ENCODE measurements at regions not wholly inside any gene's neighbourhood (a gene's known extent, or its start where the extent isn't known, plus 50 kb on each side); places are given as distances from the start of the nearest gene placed in this dataset.
"Not testable (repeated sequence)": the region's sequence is repeated elsewhere in the genome, so short reads cannot be mapped to it uniquely, and the experiment has no call there.

DNA sequence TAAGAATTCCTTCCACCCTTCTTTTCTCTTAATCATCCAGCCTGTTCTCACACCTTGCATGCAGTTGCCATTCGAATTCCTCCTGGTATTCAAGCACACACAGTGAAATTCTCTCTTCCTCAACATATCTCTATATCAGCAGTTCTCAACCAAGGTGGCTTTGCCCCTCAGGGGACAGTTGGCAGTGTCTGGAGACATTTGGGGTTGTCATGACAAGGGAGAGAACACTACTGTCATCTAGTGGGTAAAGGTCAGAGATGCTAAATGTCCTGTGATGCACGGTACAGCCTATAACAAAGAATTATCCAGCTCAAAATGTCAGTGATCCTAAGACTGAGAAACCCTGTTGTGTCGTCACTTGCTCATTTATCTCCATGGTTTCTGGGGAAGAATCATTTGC lies 94.8 kb upstream of the CPHXL start:
- Histone ChIP-seq H3K9ac (ENCODE audit: low read length) (no peak overlapping the region), H3K4me1 (ENCODE audit: control insufficient read depth, low read depth, low read length) (peaks cover 5% of the 10 kb centered on the region), H3K4ac (ENCODE audit: low read depth, low read length) (no peak overlapping the region), H2BK15ac (replicated peaks; ENCODE audit: low read depth) (no peak overlapping the region), H3K23ac (ENCODE audit: low read length) (no peak overlapping the region), H3K56ac (ENCODE audit: low read length) (no peak overlapping the region), H3K27me3 (ENCODE audit: insufficient read depth, low read length, poor library complexity) (no peaks in the 10 kb centered on the region), H3K4me3 (ENCODE audit: low read length) (no peak overlapping the region), H3K18ac (ENCODE audit: low read length) (no peak overlapping the region), H3K79me2 (ENCODE audit: control insufficient read depth, insufficient read depth, low read length) (no peaks in the 10 kb centered on the region), H4K8ac (ENCODE audit: low read depth, low read length) (no peak overlapping the region), H2BK120ac (ENCODE audit: low read depth, low read length) (no peak overlapping the region), H3K4me2 (ENCODE audit: low read length) (no peak overlapping the region), H3K27ac (ENCODE audit: low read depth, low read length) (no peak overlapping the region), H2BK5ac (ENCODE audit: low read length) (no peak overlapping the region), H3K36me3 (ENCODE audit: control insufficient read depth, insufficient read depth, low read length) (no peaks in the 10 kb centered on the region), H4K5ac (ENCODE audit: low read length) (no peak overlapping the region), H3K79me1 (ENCODE audit: low read length) (no peaks in the 10 kb centered on the region), H2AK5ac (ENCODE audit: low read length) (no peak overlapping the region)
- DNase-seq: peak; percentile 70
- no CpG with 5 or more reads among the region's 3 CpGs for WGBS (ENCODE audit: extremely low coverage, insufficient coverage, low lambda C conversion rate)

DNA sequence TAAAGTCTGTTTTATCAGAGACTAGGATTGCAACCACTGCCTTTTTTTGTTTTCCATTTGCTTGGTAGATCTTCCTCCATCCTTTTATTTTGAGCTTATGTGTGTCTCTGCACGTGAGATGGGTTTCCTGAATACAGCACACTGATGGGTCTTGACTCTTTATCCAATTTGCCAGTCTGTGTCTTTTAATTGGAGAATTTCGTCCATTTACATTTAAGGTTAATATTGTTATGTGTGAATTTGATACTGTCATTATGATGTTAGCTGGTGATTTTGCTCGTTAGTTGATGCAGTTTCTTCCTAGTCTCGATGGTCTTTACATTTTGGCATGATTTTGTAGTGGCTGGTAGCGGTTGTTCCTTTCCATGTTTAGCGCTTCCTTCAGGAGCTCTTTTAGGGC lies 99.5 kb upstream of the CPHXL start:
- not testable (repeated sequence) for H3K27ac ChIP-seq (ENCODE audit: low read depth, low read length); H3K36me3 ChIP-seq (ENCODE audit: control insufficient read depth, insufficient read depth, low read length); H3K4me1 ChIP-seq (ENCODE audit: control insufficient read depth, low read depth, low read length); H3K56ac ChIP-seq (ENCODE audit: low read length); H3K4me3 ChIP-seq (ENCODE audit: low read length); H2BK15ac ChIP-seq (replicated peaks; ENCODE audit: low read depth); H3K23ac ChIP-seq (ENCODE audit: low read length); H2AK5ac ChIP-seq (ENCODE audit: low read length); H3K79me1 ChIP-seq (ENCODE audit: low read length); H2BK120ac ChIP-seq (ENCODE audit: low read depth, low read length); H3K79me2 ChIP-seq (ENCODE audit: control insufficient read depth, insufficient read depth, low read length); H4K5ac ChIP-seq (ENCODE audit: low read length); H3K27me3 ChIP-seq (ENCODE audit: insufficient read depth, low read length, poor library complexity); H3K4ac ChIP-seq (ENCODE audit: low read depth, low read length); H3K18ac ChIP-seq (ENCODE audit: low read length); H2BK5ac ChIP-seq (ENCODE audit: low read length); DNase-seq; H4K8ac ChIP-seq (ENCODE audit: low read depth, low read length); H3K4me2 ChIP-seq (ENCODE audit: low read length); H3K9ac ChIP-seq (ENCODE audit: low read length)
- WGBS (ENCODE audit: extremely low coverage, insufficient coverage, low lambda C conversion rate): no CpG with 5 or more reads among the region's 6 CpGs

DNA sequence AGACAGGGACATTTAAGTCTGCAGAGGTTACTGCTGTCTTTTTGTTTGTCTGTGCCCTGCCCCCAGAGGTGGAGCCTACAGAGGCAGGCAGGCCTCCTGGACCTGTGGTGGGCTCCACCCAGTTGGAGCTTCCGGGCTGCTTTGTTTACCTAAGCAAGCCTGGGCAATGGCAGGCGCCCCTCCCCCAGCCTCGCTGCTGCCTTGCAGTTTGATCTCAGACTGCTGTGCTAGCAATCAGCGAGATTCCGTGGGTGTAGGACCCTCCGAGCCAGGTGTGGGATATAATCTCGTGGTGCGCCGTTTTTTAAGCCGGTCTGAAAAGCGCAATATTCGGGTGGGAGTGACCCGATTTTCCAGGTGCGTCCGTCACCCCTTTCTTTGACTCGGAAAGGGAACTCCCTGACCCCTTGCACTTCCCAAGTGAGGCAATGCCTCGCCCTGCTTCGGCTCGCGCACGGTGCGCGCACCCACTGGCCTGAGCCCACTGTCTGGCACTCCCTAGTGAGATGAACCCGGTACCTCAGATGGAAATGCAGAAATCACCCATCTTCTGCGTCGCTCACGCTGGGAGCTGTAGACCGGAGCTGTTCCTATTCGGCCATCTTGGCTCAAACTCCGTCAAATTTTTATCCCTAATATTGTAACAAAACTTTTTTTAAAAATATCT lies 101.2 kb upstream of the CPHXL start:
- not testable (repeated sequence) for H2BK120ac ChIP-seq (ENCODE audit: low read depth, low read length); H3K18ac ChIP-seq (ENCODE audit: low read length); H2AK5ac ChIP-seq (ENCODE audit: low read length); H2BK15ac ChIP-seq (replicated peaks; ENCODE audit: low read depth); H3K36me3 ChIP-seq (ENCODE audit: control insufficient read depth, insufficient read depth, low read length); H3K4me1 ChIP-seq (ENCODE audit: control insufficient read depth, low read depth, low read length); H3K9ac ChIP-seq (ENCODE audit: low read length); H2BK5ac ChIP-seq (ENCODE audit: low read length); DNase-seq; H3K4ac ChIP-seq (ENCODE audit: low read depth, low read length); H4K8ac ChIP-seq (ENCODE audit: low read depth, low read length); H3K79me2 ChIP-seq (ENCODE audit: control insufficient read depth, insufficient read depth, low read length); H3K4me3 ChIP-seq (ENCODE audit: low read length); H4K5ac ChIP-seq (ENCODE audit: low read length); H3K79me1 ChIP-seq (ENCODE audit: low read length); H3K27me3 ChIP-seq (ENCODE audit: insufficient read depth, low read length, poor library complexity); H3K23ac ChIP-seq (ENCODE audit: low read length); H3K27ac ChIP-seq (ENCODE audit: low read depth, low read length); H3K56ac ChIP-seq (ENCODE audit: low read length); H3K4me2 ChIP-seq (ENCODE audit: low read length)
- WGBS (ENCODE audit: extremely low coverage, insufficient coverage, low lambda C conversion rate): no CpG with 5 or more reads among the region's 30 CpGs

DNA sequence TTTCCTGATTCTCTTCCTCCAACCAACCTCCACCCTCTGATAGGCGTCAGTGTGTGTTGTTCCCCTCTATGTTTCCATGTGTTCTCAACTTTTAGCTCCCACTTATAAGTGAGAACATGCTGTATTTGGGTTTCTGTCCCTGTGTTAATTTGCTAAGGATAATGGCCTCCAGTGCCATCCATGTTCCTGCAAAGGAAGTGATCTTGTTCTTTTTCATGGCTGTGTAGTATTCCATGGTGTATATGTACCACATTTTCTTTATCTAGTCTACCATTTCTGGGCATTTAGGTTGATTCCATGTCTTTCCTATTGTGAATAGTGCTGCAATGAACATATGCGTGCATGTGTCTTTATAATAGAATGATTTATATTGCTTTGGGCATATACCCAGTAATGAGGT lies 107.1 kb upstream of the CPHXL start:
- not testable (repeated sequence) for H3K4me3 ChIP-seq (ENCODE audit: low read length); DNase-seq; H3K4me2 ChIP-seq (ENCODE audit: low read length); H3K79me2 ChIP-seq (ENCODE audit: control insufficient read depth, insufficient read depth, low read length); H3K56ac ChIP-seq (ENCODE audit: low read length); H2BK120ac ChIP-seq (ENCODE audit: low read depth, low read length); H3K79me1 ChIP-seq (ENCODE audit: low read length); H3K36me3 ChIP-seq (ENCODE audit: control insufficient read depth, insufficient read depth, low read length); H3K18ac ChIP-seq (ENCODE audit: low read length); H3K9ac ChIP-seq (ENCODE audit: low read length); H2BK15ac ChIP-seq (replicated peaks; ENCODE audit: low read depth); H3K4ac ChIP-seq (ENCODE audit: low read depth, low read length); H3K27ac ChIP-seq (ENCODE audit: low read depth, low read length); H3K27me3 ChIP-seq (ENCODE audit: insufficient read depth, low read length, poor library complexity); H4K8ac ChIP-seq (ENCODE audit: low read depth, low read length); H4K5ac ChIP-seq (ENCODE audit: low read length); H2BK5ac ChIP-seq (ENCODE audit: low read length); H3K23ac ChIP-seq (ENCODE audit: low read length); H2AK5ac ChIP-seq (ENCODE audit: low read length)
- H3K4me1 ChIP-seq (ENCODE audit: control insufficient read depth, low read depth, low read length): peaks cover 16% of the 10 kb centered on the region
- WGBS (ENCODE audit: extremely low coverage, insufficient coverage, low lambda C conversion rate): no CpG with 5 or more reads among the region's 2 CpGs

DNA sequence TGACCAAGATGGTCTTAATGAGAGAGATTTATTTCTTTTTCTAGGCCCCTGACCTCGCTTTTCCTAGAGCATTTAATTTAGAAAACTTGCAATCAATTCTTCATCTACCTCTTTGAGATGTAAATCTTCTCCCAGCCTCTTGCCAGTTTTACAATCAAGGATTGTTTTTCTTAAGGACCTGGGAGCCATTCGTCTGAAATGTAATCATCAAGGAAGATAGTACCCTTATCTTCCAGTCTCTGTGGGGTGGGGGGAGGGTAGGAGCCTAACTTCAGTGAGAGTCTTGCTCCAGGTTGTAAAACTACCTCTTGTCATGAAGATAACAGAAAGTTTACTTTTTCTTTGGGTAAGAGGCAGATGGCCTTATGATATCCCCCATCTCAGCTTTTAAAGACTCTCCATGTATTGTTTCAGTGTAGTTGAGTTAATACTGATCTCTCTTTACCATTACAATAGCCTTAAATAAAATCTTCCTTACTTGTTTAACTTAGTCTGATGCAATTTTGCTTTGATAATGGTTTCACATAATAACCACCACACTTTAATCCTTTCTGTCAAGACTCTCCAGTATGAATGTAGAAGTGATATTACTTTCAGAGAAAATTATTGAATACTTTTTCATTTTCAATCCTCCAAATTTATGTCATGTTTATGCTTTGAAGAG lies 110.2 kb upstream of the CPHXL start:
- H4K8ac ChIP-seq (ENCODE audit: low read depth, low read length): no peak overlapping the region
- H3K36me3 ChIP-seq (ENCODE audit: control insufficient read depth, insufficient read depth, low read length): no peaks in the 10 kb centered on the region
- H2BK15ac ChIP-seq (replicated peaks; ENCODE audit: low read depth): no peak overlapping the region

DNA sequence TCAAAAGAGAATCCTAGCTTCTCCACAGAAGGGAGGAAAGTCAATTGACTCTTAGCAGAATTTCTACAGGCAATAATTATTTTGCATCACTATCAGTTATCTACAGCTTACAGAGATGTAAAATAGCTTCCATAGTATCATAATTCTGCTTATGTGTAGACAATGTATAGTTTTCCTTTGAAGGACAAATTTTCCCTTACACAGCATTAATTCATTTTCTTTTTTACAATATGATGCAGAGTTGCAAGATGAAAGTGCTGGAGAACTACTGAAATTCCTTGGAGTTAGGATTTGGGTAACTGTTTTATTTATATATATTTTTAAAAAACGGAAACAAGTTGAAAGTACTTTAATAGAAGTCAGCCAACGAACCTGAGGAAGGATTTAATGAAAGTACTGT lies 111.0 kb upstream of the CPHXL start:
- Histone ChIP-seq H3K4me1 (ENCODE audit: control insufficient read depth, low read depth, low read length) (peaks cover 16% of the 10 kb centered on the region), H3K4me3 (ENCODE audit: low read length) (no peak overlapping the region), H3K79me2 (ENCODE audit: control insufficient read depth, insufficient read depth, low read length) (no peaks in the 10 kb centered on the region), H2BK120ac (ENCODE audit: low read depth, low read length) (no peak overlapping the region), H3K79me1 (ENCODE audit: low read length) (no peaks in the 10 kb centered on the region), H3K27ac (ENCODE audit: low read depth, low read length) (no peak overlapping the region), H2AK5ac (ENCODE audit: low read length) (no peak overlapping the region), H2BK5ac (ENCODE audit: low read length) (no peak overlapping the region), H3K4me2 (ENCODE audit: low read length) (no peak overlapping the region), H3K23ac (ENCODE audit: low read length) (no peak overlapping the region), H4K5ac (ENCODE audit: low read length) (no peak overlapping the region), H4K8ac (ENCODE audit: low read depth, low read length) (no peak overlapping the region), H3K27me3 (ENCODE audit: insufficient read depth, low read length, poor library complexity) (peaks cover 2% of the 10 kb centered on the region), H2BK15ac (replicated peaks; ENCODE audit: low read depth) (no peak overlapping the region), H3K18ac (ENCODE audit: low read length) (no peak overlapping the region), H3K4ac (ENCODE audit: low read depth, low read length) (no peak overlapping the region), H3K9ac (ENCODE audit: low read length) (no peak overlapping the region), H3K36me3 (ENCODE audit: control insufficient read depth, insufficient read depth, low read length) (no peaks in the 10 kb centered on the region), H3K56ac (ENCODE audit: low read length) (no peak overlapping the region)
- no CpG with 5 or more reads among the region's 2 CpGs for WGBS (ENCODE audit: extremely low coverage, insufficient coverage, low lambda C conversion rate)
- no peak for DNase-seq

More for the DNA sequence above, 110.2 kb upstream of the CPHXL start:
- Histone ChIP-seq H3K18ac (ENCODE audit: low read length) (no peak overlapping the region), H2BK120ac (ENCODE audit: low read depth, low read length) (no peak overlapping the region), H3K56ac (ENCODE audit: low read length) (no peak overlapping the region), H2BK5ac (ENCODE audit: low read length) (no peak overlapping the region), H3K9ac (ENCODE audit: low read length) (no peak overlapping the region), H3K4ac (ENCODE audit: low read depth, low read length) (no peak overlapping the region), H2AK5ac (ENCODE audit: low read length) (no peak overlapping the region), H3K23ac (ENCODE audit: low read length) (no peak overlapping the region), H3K79me1 (ENCODE audit: low read length) (no peaks in the 10 kb centered on the region), H3K79me2 (ENCODE audit: control insufficient read depth, insufficient read depth, low read length) (no peaks in the 10 kb centered on the region), H3K27me3 (ENCODE audit: insufficient read depth, low read length, poor library complexity) (peaks cover 2% of the 10 kb centered on the region), H4K5ac (ENCODE audit: low read length) (no peak overlapping the region), H3K27ac (ENCODE audit: low read depth, low read length) (no peak overlapping the region), H3K4me2 (ENCODE audit: low read length) (no peak overlapping the region), H3K4me1 (ENCODE audit: control insufficient read depth, low read depth, low read length) (peaks cover 16% of the 10 kb centered on the region), H3K4me3 (ENCODE audit: low read length) (no peak overlapping the region)
- WGBS (ENCODE audit: extremely low coverage, insufficient coverage, low lambda C conversion rate): no CpG with 5 or more reads among the region's 2 CpGs
- DNase-seq: peak; percentile 92
